Dermis blood vessel endothelial cell (primary cell): ENCODE measurements at regions not wholly inside any gene's neighbourhood (a gene's known extent, or its start where the extent isn't known, plus 50 kb on each side); places are given as distances from the start of the nearest gene placed in this dataset.
A peak's percentile ranks its signal among the peaks of the same experiment; 100 is the strongest.

Experiments used
- DNase-seq: peaks from one replicate; pipeline ENCODE4 v3.0.0; 2010

GRCh38 chr14:26199590-26200370 lies 398.1 kb downstream of the NOVA1 start:
- DNase-seq = no peak

GRCh38 chr14:26199096-26199495 lies 398.7 kb downstream of the NOVA1 start:
- no peak for DNase-seq

- DNase-seq = no peak
Measured at GRCh38 chr14:26194816-26195215, 403.0 kb downstream of the NOVA1 start.

GRCh38 chr14:26191671-26192070 lies 406.2 kb downstream of the NOVA1 start:
- no peak for DNase-seq

DNA sequence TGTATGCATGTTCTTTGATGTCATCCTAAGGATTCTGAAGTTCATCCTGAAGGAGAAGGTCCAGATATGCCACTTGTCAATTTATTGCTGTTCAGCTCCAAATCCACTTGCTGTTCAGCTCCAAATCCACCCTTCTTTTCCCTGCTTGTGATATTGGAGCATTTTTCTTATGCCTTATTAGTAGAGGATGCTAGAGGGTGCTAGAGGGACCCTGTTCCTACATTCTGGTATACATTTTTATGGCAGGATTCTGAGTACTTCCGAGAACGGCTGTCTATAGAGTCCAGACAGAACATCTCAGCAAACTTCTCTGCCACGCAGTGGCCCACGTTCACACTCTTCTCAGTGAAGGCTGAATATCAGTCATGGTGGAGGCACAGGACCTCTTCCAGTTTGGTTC lies 406.7 kb downstream of the NOVA1 start:
- DNase-seq = no peak

DNA sequence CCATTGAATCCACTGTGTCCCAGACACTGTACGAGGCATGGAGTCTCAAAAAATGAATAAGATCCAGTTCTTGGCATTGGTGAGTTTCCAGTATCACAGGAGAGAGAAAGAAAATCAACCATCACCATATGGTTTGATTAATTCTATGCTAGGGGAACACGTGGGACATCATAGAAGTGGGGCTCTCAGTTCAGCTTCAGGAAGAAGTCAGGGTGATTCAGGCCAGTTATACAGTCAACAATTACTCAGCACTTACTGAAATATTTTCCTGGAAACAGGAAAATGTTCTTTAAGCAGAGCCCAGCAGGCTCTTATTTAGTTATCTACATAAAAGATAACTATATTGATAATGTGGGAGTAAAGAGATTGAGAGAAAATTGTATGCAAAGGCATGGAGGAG lies 407.2 kb downstream of the NOVA1 start:
- peak; percentile 30 for DNase-seq

DNA sequence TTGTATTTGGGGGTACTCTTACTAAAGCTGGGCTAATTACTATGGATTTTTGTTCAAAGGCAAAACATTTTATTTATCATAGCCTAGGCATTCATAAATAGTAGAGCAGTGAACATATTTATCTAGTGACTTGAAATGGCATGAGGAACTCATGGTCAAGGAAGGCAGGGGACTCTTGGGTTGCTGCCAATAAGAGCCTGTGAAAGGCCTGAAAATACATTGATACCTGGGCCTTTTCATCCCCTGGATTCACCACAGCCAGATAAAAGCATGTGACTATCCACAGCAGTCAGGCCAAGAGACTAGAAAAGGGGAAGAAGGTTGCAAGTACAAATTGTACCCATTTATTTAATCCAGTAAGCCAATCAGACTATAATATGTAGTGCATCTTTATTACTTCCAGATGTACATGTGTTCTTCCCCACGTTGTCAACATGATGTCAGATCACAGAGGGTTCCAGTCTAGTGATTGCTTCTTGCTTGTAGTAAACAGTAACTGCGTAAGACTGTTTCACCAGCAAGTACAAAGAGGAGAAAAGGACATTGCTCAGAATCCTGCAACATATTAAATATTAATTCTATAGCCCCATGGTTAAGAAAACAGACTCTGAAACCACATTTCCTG lies 409.7 kb downstream of the NOVA1 start:
- DNase-seq = no peak

- no peak for DNase-seq
Measured at GRCh38 chr14:26180221-26180620, 417.6 kb downstream of the NOVA1 start.

- DNase-seq = no peak
Measured at GRCh38 chr14:26175658-26176057, 422.2 kb downstream of the NOVA1 start.

- DNase-seq = no peak
Measured at GRCh38 chr14:26174395-26174794, 423.4 kb downstream of the NOVA1 start.

GRCh38 chr14:26173581-26174110 lies 424.2 kb downstream of the NOVA1 start:
- DNase-seq = no peak

GRCh38 chr14:26172396-26172795 lies 425.4 kb downstream of the NOVA1 start:
- DNase-seq = no peak

DNA sequence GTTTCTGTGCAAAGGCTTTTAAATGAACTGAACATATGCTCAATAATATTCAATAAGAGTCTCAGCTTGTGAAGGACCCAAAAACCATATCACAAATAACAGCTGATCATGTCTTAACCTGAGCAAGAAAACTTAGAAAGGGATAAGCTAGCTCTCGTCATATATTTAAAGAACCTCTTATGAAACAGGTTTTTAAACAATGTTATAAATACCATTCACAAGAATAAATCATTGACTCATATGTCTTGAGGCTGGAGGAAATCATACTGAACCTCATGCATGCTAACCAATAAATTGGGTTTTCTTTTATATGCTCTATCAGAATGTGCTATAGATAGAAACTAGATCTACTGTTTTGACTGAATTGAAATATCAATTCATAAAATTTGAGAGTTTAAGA lies 426.9 kb downstream of the NOVA1 start:
- DNase-seq = no peak

DNA sequence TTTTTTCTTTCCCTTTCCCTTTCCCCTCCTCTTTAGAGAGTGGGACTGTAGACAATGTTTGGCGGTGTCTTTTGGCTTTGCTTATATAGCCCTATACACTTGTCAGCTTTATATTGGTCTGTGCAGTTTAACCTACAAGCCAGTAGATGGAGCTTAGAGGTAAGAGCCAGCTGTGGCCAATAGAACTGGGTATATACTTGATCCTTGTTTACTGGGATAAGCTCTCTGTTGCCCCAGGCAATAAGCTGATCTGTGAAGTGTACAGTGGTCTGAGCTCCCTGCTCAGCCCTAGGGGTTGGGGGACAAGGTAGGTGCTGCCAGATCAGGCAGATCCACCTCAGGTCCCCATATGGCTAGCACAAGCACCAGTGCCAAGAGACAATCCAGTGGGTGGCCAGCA lies 434.1 kb downstream of the NOVA1 start:
- peak; percentile 41 for DNase-seq

DNA sequence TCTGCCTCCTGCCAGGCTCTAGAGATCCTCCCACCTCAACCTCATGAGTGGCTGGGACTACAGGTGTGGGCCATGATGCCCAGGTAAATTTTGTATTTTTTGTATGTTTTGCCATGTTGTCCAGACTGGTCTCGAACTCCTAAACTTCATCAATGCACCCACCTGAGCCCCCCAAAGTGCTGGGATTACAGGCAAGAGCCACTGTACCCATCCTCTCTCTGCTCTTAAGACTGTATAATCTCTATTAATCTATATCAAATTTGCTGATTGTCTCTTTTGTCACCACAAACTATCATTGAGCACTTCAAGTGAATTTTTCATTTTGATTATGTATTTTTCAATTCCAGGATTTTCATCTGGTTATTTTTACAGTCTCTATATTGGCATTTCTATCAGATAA lies 440.3 kb downstream of the NOVA1 start:
- no peak for DNase-seq

DNA sequence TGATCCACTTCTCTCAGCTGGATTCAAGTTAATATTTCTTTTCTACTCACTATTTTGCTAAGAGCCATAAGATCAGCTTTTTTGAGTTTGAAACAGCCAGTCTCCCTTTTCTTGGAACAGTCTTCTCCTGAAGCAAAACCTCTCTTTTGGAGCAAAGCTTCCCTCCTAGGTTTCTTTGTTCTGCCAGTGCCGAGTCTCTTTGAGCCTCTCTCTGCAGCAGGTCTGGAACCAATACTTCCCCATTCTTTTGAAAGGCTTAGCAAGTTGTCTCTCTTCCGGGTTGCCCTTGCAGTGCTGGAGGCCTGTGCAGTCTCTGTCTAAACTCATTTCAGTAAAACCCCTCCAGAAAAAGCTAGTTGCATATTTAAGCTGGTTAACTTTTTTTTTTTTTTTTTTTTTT lies 454.8 kb downstream of the NOVA1 start:
- no peak for DNase-seq

DNA sequence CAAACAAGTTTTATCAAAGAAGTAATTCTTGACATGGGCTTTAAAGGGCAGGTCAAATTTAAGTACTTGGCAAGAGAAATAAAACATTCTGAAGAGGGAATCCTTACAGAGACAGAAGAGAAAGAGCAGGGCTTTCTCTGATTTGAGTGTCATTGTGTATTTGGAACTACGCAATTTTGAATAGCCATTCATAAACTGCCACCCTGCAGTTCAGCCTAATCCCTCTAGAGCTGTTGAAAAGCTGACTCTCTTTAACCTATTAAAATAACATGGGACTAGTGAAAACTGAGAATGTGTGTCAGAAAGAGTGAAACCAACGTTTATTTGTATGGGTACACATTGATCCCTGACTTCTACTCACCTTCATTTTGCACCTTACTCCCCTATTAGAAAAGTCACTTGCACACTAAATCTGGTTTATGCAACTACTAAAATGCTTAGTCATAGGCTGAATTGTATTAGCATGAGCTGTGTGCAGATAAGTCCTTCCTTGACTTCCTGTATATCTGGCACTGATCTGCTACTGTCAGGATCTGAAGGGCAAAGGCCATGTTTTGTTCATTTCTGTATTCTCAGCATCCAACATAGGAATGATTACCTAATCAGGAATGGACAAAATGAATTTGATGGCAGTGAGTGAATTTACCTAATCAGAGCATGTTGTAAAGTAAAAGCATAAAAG lies 458.9 kb downstream of the NOVA1 start:
- peak; percentile 75 for DNase-seq

GRCh38 chr14:26137161-26137560 lies 460.7 kb downstream of the NOVA1 start:
- no peak for DNase-seq

DNA sequence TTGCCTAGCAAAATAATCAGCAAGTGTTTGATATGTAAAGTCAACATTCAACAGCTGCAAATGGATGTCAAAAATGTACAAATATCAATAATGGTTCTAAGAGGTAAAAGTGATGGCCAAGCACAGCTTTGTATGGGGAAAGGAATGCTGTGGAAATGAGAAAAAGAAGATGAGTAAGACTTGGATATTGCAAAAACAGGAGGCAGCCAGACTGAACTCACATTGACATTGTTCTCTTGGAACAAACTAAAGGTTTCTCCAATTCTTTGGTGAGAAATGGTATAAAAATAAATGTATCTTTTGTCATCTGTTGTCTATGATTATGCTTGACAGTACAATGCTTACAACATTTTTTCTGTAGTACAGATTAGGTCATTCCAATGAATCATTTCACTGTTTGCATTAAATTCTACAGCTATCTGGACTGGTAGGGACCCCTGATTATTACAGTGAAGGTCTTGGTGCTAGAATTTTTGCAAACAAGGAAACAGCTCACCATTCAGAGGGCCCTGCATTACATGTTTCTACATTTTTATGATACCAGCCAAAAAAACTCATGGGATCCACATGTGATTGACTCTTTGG lies 465.7 kb downstream of the NOVA1 start:
- peak; percentile 10 for DNase-seq

DNA sequence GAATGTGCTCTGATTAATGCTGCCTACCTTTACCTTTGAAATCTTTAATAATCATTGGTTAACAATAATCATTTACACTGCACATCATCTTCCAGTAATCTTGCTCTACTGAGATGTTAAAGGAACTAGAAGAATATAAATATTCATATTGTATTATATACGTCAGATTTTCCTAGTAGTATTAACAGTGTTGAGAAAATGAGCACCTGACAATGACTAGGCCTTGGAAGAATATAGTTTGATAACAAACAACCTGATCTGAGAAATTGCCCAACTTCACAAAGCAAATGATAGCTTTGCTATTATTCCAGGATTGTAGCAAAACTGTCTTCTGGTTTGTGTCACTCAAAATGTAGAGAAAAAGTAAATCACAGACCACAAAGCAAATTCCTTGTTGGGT lies 467.1 kb downstream of the NOVA1 start:
- DNase-seq = no peak

DNA sequence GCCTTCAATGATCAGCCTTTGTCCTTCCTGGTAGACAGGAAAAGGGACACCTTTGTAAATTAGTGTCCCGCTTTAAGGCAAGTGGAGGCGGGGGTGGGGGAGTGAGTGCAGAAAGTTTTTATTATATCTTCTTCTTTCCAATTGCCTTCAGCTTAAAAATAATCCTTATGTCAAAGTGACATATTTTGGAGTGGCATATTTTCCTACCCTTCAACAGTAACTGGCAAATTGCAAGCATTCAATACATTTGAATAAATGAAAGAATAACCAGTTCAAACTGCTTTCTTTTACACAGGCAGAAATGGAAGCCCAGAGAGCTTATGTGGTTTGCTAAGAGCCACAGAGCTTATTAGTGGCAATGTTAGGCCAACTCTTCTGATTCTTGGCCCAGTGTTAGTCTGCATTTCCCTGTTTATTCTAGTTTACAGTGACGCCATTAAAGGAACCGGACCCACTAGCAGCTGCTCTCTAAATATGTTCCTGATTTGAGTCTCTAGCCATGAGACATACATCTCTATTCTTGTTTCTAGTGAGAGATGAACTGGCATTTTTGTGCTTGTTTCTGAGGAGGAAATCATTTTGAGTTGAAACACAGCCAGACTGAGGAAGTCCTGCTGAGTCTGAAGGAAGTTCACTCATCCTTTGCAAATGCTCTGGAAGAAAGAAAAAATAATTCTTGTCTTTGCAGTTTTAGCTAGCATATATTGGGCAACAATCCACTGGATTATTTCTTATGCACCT lies 468.7 kb downstream of the NOVA1 start:
- DNase-seq = peak; percentile 83

- no peak for DNase-seq
Measured at GRCh38 chr14:26124896-26125438, 472.9 kb downstream of the NOVA1 start.
